RWPE2 (cell line): ENCODE measurements at regions not wholly inside any gene's neighbourhood (a gene's known extent, or its start where the extent isn't known, plus 50 kb on each side); places are given as distances from the start of the nearest gene placed in this dataset.

Experiments
- ATAC-seq: fragments of 200-7000 bp; cut with Tn5 transposase; 3 replicates; pipeline ENCODE4 v1.9.1; 2021; ENCODE audit warnings: low read depth
- DNase-seq: peaks from one replicate; pipeline ENCODE4 v3.0.0-alpha.2; 2020; ENCODE audit warnings: low spot score
- H3K27ac ChIP-seq: fragments of 450-650 bp; 2 replicates; pipeline ENCODE4 v1.5.1; 2017; ENCODE audit warnings: mild to moderate bottlenecking; ENCODE audit not compliant: poor library complexity, severe bottlenecking
- H3K27me3 ChIP-seq: fragments of 250-450 bp; sonication (Bioruptor Pico); 2 replicates; pipeline ENCODE4 v1.5.1; 2021; ENCODE audit warnings: mild to moderate bottlenecking, moderate library complexity; ENCODE audit not compliant: insufficient read depth, poor library complexity, severe bottlenecking
- H3K36me3 ChIP-seq: fragments of 250-450 bp; sonication (Bioruptor Pico); 2 replicates; pipeline ENCODE4 v1.5.1; 2020; ENCODE audit warnings: low read depth, mild to moderate bottlenecking, moderate library complexity
- H3K4me1 ChIP-seq: fragments of 250-450 bp; sonication (Bioruptor Pico); 2 replicates; pipeline ENCODE4 v1.5.1; 2021; ENCODE audit warnings: mild to moderate bottlenecking, moderate library complexity; ENCODE audit not compliant: insufficient read depth, poor library complexity, severe bottlenecking
- H3K4me3 ChIP-seq: fragments of 250-450 bp; sonication (Bioruptor Pico); 2 replicates; pipeline ENCODE4 v1.5.1; 2021; ENCODE audit warnings: mild to moderate bottlenecking, moderate library complexity; ENCODE audit not compliant: severe bottlenecking
- H3K9me3 ChIP-seq: fragments of 250-450 bp; sonication (Bioruptor Pico); 2 replicates; pipeline ENCODE4 v1.5.1; 2021; ENCODE audit warnings: mild to moderate bottlenecking, moderate library complexity; ENCODE audit not compliant: severe bottlenecking
- TF ChIP-seq, protein P1 (sequence below): fragments of 450-650 bp; IDR thresholded peaks from one replicate; pipeline ENCODE4 v1.5.1; 2017; ENCODE audit warnings: mild to moderate bottlenecking, moderate library complexity; ENCODE audit not compliant: poor library complexity, severe bottlenecking

- no peaks in the 10 kb centered on the region for H3K9me3 ChIP-seq
- no peaks in the 10 kb centered on the region for H3K4me1 ChIP-seq
- no peaks in the 10 kb centered on the region for H3K27me3 ChIP-seq
- no peak overlapping the region for H3K4me3 ChIP-seq
- H3K27ac ChIP-seq, result no peak overlapping the region
- no peak for ATAC-seq
- no peaks in the 10 kb centered on the region for H3K36me3 ChIP-seq
- DNase-seq, result no peak
- TF ChIP-seq, protein P1, sequence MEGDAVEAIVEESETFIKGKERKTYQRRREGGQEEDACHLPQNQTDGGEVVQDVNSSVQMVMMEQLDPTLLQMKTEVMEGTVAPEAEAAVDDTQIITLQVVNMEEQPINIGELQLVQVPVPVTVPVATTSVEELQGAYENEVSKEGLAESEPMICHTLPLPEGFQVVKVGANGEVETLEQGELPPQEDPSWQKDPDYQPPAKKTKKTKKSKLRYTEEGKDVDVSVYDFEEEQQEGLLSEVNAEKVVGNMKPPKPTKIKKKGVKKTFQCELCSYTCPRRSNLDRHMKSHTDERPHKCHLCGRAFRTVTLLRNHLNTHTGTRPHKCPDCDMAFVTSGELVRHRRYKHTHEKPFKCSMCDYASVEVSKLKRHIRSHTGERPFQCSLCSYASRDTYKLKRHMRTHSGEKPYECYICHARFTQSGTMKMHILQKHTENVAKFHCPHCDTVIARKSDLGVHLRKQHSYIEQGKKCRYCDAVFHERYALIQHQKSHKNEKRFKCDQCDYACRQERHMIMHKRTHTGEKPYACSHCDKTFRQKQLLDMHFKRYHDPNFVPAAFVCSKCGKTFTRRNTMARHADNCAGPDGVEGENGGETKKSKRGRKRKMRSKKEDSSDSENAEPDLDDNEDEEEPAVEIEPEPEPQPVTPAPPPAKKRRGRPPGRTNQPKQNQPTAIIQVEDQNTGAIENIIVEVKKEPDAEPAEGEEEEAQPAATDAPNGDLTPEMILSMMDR, result no peak
Observed at GRCh38 chr5:173534664-173535063, 81.8 kb downstream of the BOD1 start.

GRCh38 chr5:173534031-173534430 is 82.4 kb downstream of the BOD1 start:
- TF ChIP-seq, protein P1, result no peak
- no peaks in the 10 kb centered on the region for H3K27me3 ChIP-seq
- H3K4me1 ChIP-seq, result no peaks in the 10 kb centered on the region
- no peak overlapping the region for H3K27ac ChIP-seq
- no peaks in the 10 kb centered on the region for H3K9me3 ChIP-seq
- H3K36me3 ChIP-seq, result no peaks in the 10 kb centered on the region
- DNase-seq (no peak), ATAC-seq (no peak)
- H3K4me3 ChIP-seq, result no peak overlapping the region

- Histone ChIP-seq H3K36me3 (no peaks in the 10 kb centered on the region), H3K27ac (no peak overlapping the region), H3K27me3 (no peaks in the 10 kb centered on the region), H3K4me1 (no peaks in the 10 kb centered on the region), H3K4me3 (no peak overlapping the region), H3K9me3 (no peaks in the 10 kb centered on the region)
- no peak for DNase-seq
- TF ChIP-seq, protein P1, result no peak
- ATAC-seq, result no peak
Observed at GRCh38 chr5:173532689-173533250, 83.7 kb downstream of the BOD1 start.

GRCh38 chr5:173531863-173532262 is 84.6 kb downstream of the BOD1 start:
- no peaks in the 10 kb centered on the region for H3K27me3 ChIP-seq
- H3K4me3 ChIP-seq, result no peak overlapping the region
- no peak overlapping the region for H3K27ac ChIP-seq
- H3K36me3 ChIP-seq, result no peaks in the 10 kb centered on the region
- TF ChIP-seq, protein P1, result no peak
- H3K4me1 ChIP-seq, result no peaks in the 10 kb centered on the region
- H3K9me3 ChIP-seq, result no peaks in the 10 kb centered on the region
- ATAC-seq (no peak), DNase-seq (no peak)

DNA sequence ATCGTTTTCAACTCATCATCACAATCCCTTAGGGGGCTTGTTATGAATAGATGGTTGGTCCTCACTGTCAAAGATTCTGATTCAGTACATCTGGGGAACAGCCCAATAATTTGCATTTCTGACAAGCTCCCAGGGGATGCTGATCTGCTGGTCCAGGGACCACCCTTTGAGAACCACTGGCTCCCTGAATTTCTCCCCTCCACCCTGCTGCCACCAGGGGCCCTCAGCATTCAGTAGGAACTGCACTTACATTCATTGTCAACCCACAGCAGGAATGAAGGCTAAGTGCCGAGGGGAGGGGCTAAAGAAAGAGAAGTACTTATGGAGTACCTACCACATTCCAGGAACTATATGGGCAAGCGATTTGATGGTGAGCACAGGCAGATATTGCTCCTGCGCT is 85.9 kb downstream of the BOD1 start:
- DNase-seq, result no peak
- no peaks in the 10 kb centered on the region for H3K27me3 ChIP-seq
- TF ChIP-seq, protein P1, result peak; percentile 11
- no peak overlapping the region for H3K4me3 ChIP-seq
- no peak overlapping the region for H3K27ac ChIP-seq
- no peak for ATAC-seq
- no peaks in the 10 kb centered on the region for H3K36me3 ChIP-seq
- no peaks in the 10 kb centered on the region for H3K4me1 ChIP-seq
- H3K9me3 ChIP-seq, result no peaks in the 10 kb centered on the region
